HG03108 (cell line): ENCODE measurements at regions not wholly inside any gene's neighbourhood (a gene's known extent, or its start where the extent isn't known, plus 50 kb on each side); places are given as distances from the start of the nearest gene placed in this dataset.

Source experiments
- ATAC-seq: cut with Tn5 transposase; IDR thresholded peaks from one replicate; pipeline ENCODE4 v1.9.1; 2021; ENCODE audit warnings: moderate library complexity; ENCODE audit not compliant: unreplicated experiment

GRCh38 chr12:105915997-105916759 is 222.6 kb downstream of the NUAK1 start:
- no peak for ATAC-seq

- no peak for ATAC-seq
Measured at GRCh38 chr12:105916760-105917039, 222.1 kb downstream of the NUAK1 start.

GRCh38 chr12:105920161-105920684 is 218.5 kb downstream of the NUAK1 start:
- no peak for ATAC-seq

GRCh38 chr12:105921055-105921454 is 217.7 kb downstream of the NUAK1 start:
- no peak for ATAC-seq

- no peak for ATAC-seq
Measured at GRCh38 chr12:105921872-105922669, 216.7 kb downstream of the NUAK1 start.

- no peak for ATAC-seq
Measured at GRCh38 chr12:105922670-105923102, 216.1 kb downstream of the NUAK1 start.

- no peak for ATAC-seq
Measured at GRCh38 chr12:105924526-105925208, 214.1 kb downstream of the NUAK1 start.

- no peak for ATAC-seq
Measured at GRCh38 chr12:105927564-105927963, 211.2 kb downstream of the NUAK1 start.

GRCh38 chr12:105928436-105928835 is 210.3 kb downstream of the NUAK1 start:
- ATAC-seq = no peak

GRCh38 chr12:105929192-105929591 is 209.6 kb downstream of the NUAK1 start:
- ATAC-seq = no peak

GRCh38 chr12:105930557-105931503 is 207.9 kb downstream of the NUAK1 start:
- ATAC-seq = no peak

- ATAC-seq = no peak
Measured at GRCh38 chr12:105931762-105932570, 206.8 kb downstream of the NUAK1 start.

GRCh38 chr12:105933671-105934665 is 204.8 kb downstream of the NUAK1 start:
- ATAC-seq = no peak

GRCh38 chr12:105935106-105935505 is 203.6 kb downstream of the NUAK1 start:
- no peak for ATAC-seq

- ATAC-seq = no peak
Measured at GRCh38 chr12:105935981-105936380, 202.8 kb downstream of the NUAK1 start.

GRCh38 chr12:105936496-105936895 is 202.3 kb downstream of the NUAK1 start:
- no peak for ATAC-seq

GRCh38 chr12:105937009-105937408 is 201.7 kb downstream of the NUAK1 start:
- ATAC-seq = no peak

- no peak for ATAC-seq
Measured at GRCh38 chr12:105939181-105939721, 199.5 kb downstream of the NUAK1 start.
